T follicular helper cell (primary cell): ENCODE measurements at regions not wholly inside any gene's neighbourhood (a gene's known extent, or its start where the extent isn't known, plus 50 kb on each side); places are given as distances from the start of the nearest gene placed in this dataset.

Experiments
- DNase-seq: peaks from one replicate; pipeline ENCODE4 v3.0.0-alpha.2; 2020; ENCODE audit warnings: low read depth

- DNase-seq: no peak
Measured at GRCh38 chr7:12130609-12131008, 80.5 kb upstream of the TMEM106B start.

DNA sequence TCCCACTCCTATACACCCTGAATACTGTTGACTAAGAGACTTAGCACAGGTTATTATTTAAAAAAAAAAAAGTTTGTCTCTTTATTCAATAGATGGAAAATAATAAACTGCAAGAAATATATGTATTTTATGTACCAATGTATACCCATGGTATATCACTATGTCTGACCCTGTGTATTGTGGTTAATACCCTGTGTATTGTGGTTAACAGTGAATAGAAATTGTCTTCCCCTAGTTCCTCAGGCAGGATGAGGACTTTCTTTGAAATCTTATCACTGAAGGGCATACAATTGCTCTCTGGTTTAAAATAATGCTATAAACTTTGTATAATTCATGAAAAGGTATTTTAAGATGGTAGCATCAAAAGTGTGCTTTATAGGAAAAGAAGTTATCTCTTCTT, 80.0 kb upstream of the TMEM106B start:
- DNase-seq: no peak

DNA sequence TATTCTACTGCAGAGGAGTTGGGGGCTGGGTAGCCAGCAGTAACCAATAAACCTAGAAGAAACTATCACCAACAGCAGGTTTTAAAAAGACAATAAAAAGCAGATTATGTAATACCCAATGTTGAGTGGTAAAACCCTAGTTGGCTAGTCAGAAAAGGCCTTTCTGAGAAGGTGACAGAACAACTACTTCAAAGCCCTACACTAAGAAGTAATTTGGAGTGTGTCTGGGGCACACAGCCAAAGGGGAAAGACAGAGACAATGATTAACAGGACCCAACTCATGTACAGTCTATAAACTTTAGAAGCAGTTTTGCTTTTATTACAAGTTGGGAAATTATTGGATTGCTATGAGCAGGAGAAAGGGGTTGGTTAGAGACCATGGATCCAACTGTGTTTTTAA, 77.2 kb upstream of the TMEM106B start:
- no peak for DNase-seq

GRCh38 chr7:12136523-12136922, 74.6 kb upstream of the TMEM106B start:
- no peak for DNase-seq

DNA sequence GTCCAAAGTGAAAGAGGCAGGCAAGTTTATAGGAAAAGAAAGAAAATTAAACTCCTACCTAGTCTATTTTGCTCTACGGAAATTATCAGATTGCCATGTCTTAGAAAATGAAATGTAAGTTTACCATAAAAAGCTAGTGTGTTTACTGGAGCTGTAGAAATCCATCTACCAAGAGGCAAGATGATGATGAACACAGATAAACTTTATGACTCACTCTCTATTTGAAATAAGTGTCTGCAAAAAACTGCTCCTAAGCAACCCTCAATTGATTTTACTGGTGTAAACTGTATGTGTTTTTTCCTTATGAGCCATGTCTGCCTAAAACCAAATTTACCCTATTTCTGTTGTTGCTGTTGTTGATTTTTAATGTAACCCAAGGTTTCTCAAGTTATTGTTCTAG, 73.8 kb upstream of the TMEM106B start:
- DNase-seq: no peak

DNA sequence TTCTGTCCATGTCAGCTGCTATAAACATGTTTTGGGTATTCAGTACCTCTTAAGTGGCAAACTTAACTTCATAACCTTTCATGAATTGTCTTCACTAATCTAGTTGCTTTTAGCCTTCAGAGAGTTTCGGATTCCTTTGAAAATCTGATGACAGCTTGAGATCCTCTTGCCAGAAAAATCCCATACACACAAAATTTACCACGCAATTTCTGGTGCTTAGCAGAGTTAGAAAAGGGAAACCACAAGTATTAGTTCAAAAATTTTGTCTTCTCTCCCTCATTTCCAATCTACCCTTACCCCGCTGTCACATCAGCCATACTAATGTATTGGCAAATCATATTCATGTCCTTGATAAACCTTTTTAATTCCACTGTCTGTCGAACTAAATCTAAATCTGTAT, 72.7 kb upstream of the TMEM106B start:
- no peak for DNase-seq

GRCh38 chr7:12139416-12139815, 71.7 kb upstream of the TMEM106B start:
- DNase-seq: no peak

DNA sequence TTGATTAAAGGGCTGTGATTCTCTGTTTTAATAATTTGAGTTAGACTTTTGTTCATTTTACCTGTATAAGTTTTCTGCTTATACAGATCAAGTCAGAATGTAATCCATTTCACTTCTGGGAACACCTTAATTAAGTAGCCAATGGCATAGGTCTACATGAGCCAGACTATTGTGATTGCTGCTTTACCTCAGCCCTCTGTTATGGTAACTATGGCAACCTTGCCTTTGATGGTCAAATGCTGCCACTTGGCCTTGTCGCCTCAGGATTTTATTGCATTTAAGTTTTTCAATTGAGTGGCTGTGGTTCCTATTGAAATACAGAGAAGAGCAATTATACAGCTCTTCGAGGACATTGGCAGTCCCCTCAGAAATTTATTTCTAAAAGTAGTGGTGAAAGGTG, 64.3 kb upstream of the TMEM106B start:
- no peak for DNase-seq

- DNase-seq: no peak
Measured at GRCh38 chr7:12152196-12152918, 58.7 kb upstream of the TMEM106B start.

DNA sequence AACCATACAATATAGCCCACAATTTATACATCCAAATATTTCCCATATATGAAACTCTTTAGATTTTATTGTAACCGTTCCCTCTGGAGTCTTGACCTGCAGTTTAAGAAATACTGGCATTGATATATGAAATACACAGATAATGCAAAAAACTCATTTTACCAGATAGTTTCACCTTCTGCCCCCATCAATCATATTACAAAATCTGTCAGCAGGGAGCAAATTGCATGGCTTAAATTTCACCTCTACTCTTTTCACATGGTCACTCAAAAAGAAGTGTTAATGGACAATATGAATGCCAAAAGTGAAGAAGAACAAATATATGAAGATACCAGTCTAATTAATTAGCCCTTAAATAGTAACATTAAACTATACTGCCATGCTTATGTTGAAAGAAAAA, 57.0 kb upstream of the TMEM106B start:
- DNase-seq: no peak

DNA sequence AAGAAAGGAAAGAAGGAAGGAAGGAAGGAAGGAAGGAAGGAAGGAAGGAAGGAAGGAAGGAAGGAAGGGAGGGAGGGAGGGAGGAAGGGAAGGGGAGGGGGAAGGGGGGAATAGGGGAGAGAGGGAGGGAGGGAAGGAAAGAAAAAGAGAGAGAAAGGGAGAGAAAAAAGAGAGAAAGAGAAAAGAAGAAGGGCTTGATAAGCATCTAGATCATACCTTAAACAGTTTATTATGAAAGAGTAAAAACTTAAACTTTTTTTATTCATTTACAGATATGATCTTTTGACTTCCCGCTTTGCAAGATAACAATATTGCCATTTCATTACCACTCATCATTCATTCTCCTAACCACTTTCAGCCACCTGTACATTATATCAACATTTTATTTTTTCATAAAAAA, 53.6 kb upstream of the TMEM106B start:
- DNase-seq: no peak

DNA sequence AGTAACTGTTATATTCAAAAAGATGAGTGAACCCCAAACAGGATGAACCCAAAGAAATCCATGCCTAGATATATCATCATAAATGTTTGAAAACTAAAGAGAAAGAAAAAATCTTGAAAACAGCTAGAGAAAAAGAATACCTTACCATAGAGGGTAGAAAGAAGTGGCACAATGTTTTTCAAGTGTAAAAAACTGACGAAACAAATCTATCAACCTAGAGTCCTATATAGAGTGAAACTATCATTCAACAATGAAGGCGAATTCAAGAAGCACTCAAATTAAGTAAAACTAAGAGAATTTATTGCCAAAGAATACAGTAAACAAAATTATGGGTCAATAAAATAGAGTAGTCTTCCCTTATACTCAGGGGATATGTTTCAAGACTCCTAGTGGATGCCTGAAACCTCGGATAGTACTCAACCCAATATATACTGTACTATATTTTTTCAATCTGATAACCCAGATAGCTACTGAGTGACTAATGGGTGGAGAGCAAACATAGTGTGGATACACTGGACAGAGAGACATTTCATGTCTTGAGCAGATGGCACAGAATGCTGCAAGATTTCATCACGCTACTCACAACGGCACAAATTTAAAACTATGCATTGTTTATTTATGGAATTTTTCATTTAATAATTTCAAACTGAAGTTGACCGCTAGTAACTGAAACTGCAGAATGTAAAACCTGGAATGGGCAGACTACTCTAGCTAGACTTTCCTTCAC, 52.6 kb upstream of the TMEM106B start:
- DNase-seq: no peak

DNA sequence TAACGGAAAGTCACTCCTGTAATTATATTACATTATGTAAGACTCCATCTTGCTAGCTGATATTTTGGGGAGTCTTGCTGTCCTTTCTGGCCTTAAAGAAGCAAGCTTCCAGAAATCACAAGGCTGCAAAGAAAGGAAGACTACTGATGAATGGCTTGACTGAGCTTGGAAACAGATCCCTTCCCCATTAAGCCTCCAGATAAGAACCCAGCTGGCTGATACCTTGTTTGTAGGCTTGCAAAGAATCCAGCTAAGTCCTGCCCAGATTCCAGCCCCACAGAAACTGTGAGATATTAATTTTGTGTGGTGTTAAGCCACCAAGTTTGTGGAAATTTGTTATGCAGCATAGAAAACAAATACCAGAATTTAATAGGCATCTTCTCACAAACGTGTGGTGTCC, 49.9 kb upstream of the TMEM106B start:
- DNase-seq: no peak
